Prostate gland (tissue), 2 donors: ENCODE measurements at regions not wholly inside any gene's neighbourhood (a gene's known extent, or its start where the extent isn't known, plus 50 kb on each side); places are given as distances from the start of the nearest gene placed in this dataset.

ENCODE experiments used
- DNase-seq: peaks from one replicate; pipeline ENCODE4 v3.0.0-alpha.2; 2019; ENCODE audit warnings: low spot score
- H3K27ac ChIP-seq, 2 donors: fragments of 200-600 bp; sonication (generic); 2 replicates each; pipeline ENCODE4 v1.5.1; 2017 to 2019
- H3K27me3 ChIP-seq: fragments of 200-600 bp; sonication (generic); replicated peaks from 2 replicates; pipeline ENCODE4 v1.5.1; 2019; ENCODE audit not compliant: insufficient read depth
- H3K36me3 ChIP-seq, 2 donors: fragments of 200-600 bp; sonication (generic); 1 replicate in 1 of 2; 2 replicates in 1 of 2; pipeline versions ENCODE4 v1.5.1 to v1.8.1; 2017 to 2019
- H3K4me1 ChIP-seq: fragments of 200-600 bp; sonication (generic); replicated peaks from 2 replicates; pipeline ENCODE4 v1.5.1; 2019
- H3K4me3 ChIP-seq, 2 donors: fragments of 200-600 bp; sonication (generic); 2 replicates each; pipeline ENCODE4 v1.5.1; 2017 to 2019
- H3K9me3 ChIP-seq: fragments of 200-600 bp; sonication (generic); 2 replicates; pipeline ENCODE4 v1.5.1; 2017
- POLR2A ChIP-seq: fragments of 450-650 bp; IDR thresholded peaks from one replicate; pipeline ENCODE4 v1.6.1; 2016; ENCODE audit warnings: antibody characterized with exemption, mild to moderate bottlenecking
- POLR2AphosphoS5 ChIP-seq: sonication (generic); formaldehyde crosslinking; IDR thresholded peaks from one replicate; pipeline ENCODE4 v1.6.1; 2017; ENCODE audit warnings: antibody characterized with exemption
- WGBS: methylation state at CpG from one replicate; pipeline ENCODE4 v1.1.5; 2018; 5-methylcytosine and 5-hydroxymethylcytosine counted together
- intact Hi-C: fragments of 100-400 bp; cut with DNase I; formaldehyde crosslinking; loops from one replicate; pipeline ENCODE4 v1.14.2; 2022
- TF ChIP-seq, protein P1 (sequence below), 4 experiments: fragments of 200-600 bp in 2 of 4; fragments of 450-650 bp in 2 of 4; sonication (generic) in 2 of 4; IDR thresholded peaks; 1 replicate in 3 of 4; 2 replicates in 1 of 4; pipeline ENCODE4 v1.5.1; 2016 to 2019; ENCODE audit warnings: antibody characterized with exemption in 4 of 4, mild to moderate bottlenecking in 2 of 4, moderate library complexity in 2 of 4

DNA sequence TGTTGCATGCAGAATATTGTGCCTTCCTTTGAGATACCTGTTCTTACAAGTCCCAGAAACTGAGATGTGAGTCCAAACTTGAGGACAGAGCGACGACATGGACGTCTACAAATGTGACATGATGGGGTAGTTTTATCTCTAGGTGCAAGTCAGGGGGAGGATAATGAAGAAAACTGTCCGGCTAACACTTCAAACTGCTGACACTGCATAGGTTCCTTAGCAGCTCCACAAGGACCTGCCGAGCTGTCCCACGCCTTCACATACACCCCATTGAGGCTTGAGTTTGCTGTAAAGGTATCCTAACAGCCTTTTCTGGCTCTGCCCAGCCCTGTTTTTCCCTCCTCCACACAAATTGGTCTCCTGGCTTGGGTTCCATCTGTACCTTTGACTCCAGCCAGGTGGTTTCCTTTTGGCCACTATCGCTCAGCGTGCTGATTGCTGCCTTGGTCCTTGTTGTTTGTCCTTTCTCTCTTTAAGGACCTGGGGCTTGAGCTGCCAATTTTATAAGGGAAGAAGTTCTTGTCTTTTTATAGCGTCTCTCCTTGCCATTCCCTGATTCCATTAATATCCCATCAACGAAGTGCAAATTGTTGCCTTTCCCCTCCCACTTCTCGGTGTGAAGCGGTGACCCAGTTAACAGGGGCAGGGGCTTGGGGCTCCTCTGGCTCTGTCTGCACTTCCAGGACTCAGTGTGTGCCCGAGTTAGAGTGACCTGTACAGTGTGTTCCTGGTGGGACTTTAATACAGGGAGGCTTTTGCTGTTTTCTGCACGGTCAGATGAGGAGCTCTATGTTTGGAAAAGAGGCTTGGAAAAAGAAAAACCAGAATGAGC lies 100.3 kb downstream of the PCSK1 start:
- intact Hi-C loops = loop anchor here (10.0 kb wide), 1 partner anchor 548 kb away; no protein-coding TSS in a partner anchor
- Histone ChIP-seq H3K9me3 (no peaks in the 10 kb centered on the region), H3K27ac (peak overlapping the region; percentile 74 to 85), H3K36me3 (no peaks in the 10 kb centered on the region), H3K4me3 (no peak overlapping the region), H3K4me1 (peaks cover 12% of the 10 kb centered on the region), H3K27me3 (no peaks in the 10 kb centered on the region)
- 59% methylated on average over 14 of the region's 14 CpGs for WGBS
- peak; percentile 44 for TF ChIP-seq POLR2AphosphoS5
- TF ChIP-seq POLR2A = no peak
- TF ChIP-seq, protein P1, sequence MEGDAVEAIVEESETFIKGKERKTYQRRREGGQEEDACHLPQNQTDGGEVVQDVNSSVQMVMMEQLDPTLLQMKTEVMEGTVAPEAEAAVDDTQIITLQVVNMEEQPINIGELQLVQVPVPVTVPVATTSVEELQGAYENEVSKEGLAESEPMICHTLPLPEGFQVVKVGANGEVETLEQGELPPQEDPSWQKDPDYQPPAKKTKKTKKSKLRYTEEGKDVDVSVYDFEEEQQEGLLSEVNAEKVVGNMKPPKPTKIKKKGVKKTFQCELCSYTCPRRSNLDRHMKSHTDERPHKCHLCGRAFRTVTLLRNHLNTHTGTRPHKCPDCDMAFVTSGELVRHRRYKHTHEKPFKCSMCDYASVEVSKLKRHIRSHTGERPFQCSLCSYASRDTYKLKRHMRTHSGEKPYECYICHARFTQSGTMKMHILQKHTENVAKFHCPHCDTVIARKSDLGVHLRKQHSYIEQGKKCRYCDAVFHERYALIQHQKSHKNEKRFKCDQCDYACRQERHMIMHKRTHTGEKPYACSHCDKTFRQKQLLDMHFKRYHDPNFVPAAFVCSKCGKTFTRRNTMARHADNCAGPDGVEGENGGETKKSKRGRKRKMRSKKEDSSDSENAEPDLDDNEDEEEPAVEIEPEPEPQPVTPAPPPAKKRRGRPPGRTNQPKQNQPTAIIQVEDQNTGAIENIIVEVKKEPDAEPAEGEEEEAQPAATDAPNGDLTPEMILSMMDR (IDR thresholded peaks at IDR 0.05) = no peak
- peak; percentile 50 for DNase-seq

DNA sequence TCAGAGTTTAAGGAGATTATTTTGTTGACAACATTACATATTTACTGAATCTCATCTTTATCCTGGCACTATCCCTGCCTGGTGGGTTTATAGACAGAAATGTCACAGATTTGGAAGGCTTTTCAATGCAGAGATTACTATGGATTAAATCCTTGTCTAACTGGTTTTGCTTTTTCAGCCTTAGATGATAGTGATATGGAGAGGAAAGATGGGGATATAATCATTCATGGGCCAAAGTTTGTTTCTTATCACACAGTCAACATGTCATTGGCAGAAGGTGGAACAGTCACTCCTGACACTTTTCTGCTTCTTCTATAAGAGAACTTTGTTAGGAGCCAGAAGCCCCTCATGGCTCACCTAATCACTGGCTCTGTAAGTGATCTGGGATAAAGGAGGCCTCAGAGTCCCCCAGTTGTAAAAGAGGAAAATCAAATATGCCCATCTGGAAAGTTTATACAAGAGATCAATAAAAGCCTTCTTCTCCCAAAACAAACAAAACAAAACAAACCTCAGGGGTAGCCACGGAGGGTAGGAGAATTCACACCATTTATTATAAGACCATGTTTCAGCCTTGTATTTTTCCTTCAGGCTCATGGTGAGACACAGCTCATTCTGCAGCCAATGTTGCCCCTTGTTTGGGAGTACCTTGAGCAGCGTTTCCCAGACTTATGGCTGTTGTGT lies 101.2 kb downstream of the PCSK1 start:
- 54% methylated on average over 2 of the region's 2 CpGs for WGBS
- intact Hi-C loops = loop anchor here (10.0 kb wide), 1 partner anchor 547 kb away; no protein-coding TSS in a partner anchor
- Histone ChIP-seq H3K36me3 (no peaks in the 10 kb centered on the region), H3K4me3 (no peak overlapping the region), H3K4me1 (peaks cover 12% of the 10 kb centered on the region), H3K27ac (peak overlapping the region; percentile 74 to 85), H3K27me3 (no peaks in the 10 kb centered on the region), H3K9me3 (no peaks in the 10 kb centered on the region)
- no peak for DNase-seq
- TF ChIP-seq, protein P1 (IDR thresholded peaks at IDR 0.05) = no peak
- TF ChIP-seq POLR2AphosphoS5 = no peak
- no peak for TF ChIP-seq POLR2A

DNA sequence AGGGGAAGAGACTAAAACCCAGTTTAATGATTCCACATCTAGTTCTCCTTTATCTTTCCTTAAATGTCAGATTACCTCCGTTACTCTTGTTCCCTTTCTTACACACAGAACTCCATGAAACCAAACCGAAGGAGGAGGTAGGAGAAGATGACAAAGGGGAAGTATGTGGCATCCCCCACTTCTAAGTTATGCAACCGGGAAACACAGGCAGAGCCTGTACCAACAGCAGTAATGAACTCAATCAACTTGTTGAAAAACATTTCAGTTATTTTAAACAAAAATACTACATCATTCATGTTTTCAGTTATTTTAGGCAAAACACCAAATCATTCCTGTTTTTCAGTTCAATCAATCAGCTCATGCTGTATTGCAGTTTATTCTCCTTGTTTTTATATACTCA lies 101.8 kb downstream of the PCSK1 start:
- Histone ChIP-seq H3K4me1 (peaks cover 12% of the 10 kb centered on the region), H3K27ac (peak overlapping the region; percentile 74 to 85), H3K36me3 (no peaks in the 10 kb centered on the region), H3K27me3 (no peaks in the 10 kb centered on the region), H3K4me3 (no peak overlapping the region), H3K9me3 (no peaks in the 10 kb centered on the region)
- TF ChIP-seq, protein P1 (IDR thresholded peaks at IDR 0.05) = no peak
- TF ChIP-seq POLR2A (no peak), POLR2AphosphoS5 (no peak)
- intact Hi-C loops = loop anchor here (10.0 kb wide), 1 partner anchor 546 kb away; no protein-coding TSS in a partner anchor
- DNase-seq = no peak
- WGBS = 33% methylated on average over 3 of the region's 3 CpGs

DNA sequence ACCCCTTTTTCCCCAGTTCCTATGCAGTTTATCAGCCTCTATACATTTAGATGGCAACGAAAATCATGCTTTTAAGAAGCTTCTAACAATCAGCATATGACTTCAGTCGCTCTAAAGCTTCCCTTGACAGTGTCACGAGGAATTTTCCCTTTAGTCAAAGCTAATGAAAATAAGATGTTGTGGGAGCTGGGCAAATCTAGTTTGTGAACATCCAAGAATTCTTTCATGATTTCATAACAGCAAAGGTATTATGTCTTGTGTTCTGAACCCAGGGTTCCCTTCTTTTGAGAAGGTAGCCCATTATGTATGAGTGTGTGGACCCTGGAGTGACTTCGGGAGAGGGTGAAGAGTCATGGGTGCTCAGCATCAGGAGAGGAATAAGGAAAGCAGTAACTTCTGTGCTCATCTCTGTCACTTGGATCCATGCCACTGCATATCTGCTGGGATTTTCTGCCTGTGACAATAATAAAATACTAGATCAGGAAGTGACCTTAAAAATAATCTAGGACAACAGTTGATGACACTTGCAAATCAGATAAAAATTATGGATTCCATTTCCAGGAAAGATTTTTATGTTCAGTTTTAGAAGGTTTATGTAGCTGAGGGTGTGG lies 102.4 kb downstream of the PCSK1 start:
- H3K9me3 ChIP-seq = no peaks in the 10 kb centered on the region
- peak overlapping the region; percentile 74 to 85 for H3K27ac ChIP-seq
- H3K36me3 ChIP-seq = no peaks in the 10 kb centered on the region
- 88% methylated on average over 4 of the region's 4 CpGs for WGBS
- no peak for DNase-seq
- H3K4me1 ChIP-seq = peaks cover 12% of the 10 kb centered on the region
- no peaks in the 10 kb centered on the region for H3K27me3 ChIP-seq
- intact Hi-C loops = loop anchor here (10.0 kb wide), 1 partner anchor 546 kb away; no protein-coding TSS in a partner anchor
- no peak overlapping the region for H3K4me3 ChIP-seq
- no peak for TF ChIP-seq POLR2AphosphoS5
- no peak for TF ChIP-seq POLR2A
- TF ChIP-seq, protein P1 (IDR thresholded peaks at IDR 0.05) = no peak
